ENCODE measurements at regions not wholly inside any gene's neighbourhood (a gene's known extent, or its start where the extent isn't known, plus 50 kb on each side); places are given as distances from the start of the nearest gene placed in this dataset.

GRCh38 chr12:74468401-74468800, 69.2 kb upstream of the ATXN7L3B start:
- TF ChIP-seq YY1 (IDR thresholded peaks at IDR 0.05; ENCODE audit: low read depth, low read length) (no peak), CTCF (IDR thresholded peaks at IDR 0.05; ENCODE audit: control extremely low read depth in 1 of 3, insufficient read depth in 1 of 3, low read depth in 1 of 3, low read length in 3 of 3) (no peak), POU5F1 (IDR thresholded peaks at IDR 0.05; ENCODE audit: low read depth, low read length) (no peak), CEBPB (IDR thresholded peaks at IDR 0.05; ENCODE audit: low read depth, low read length) (no peak), BRCA1 (IDR thresholded peaks at IDR 0.05; ENCODE audit: low read depth, low read length) (no peak), RBBP5 (IDR thresholded peaks at IDR 0.05; ENCODE audit: borderline replicate concordance, low read depth, low read length) (no peak), MAFK (IDR thresholded peaks at IDR 0.05; ENCODE audit: low read depth, low read length) (no peak), HDAC6 (IDR thresholded peaks at IDR 0.05; ENCODE audit: low read depth, low read length) (no peak), CBX5 (IDR thresholded peaks at IDR 0.05; ENCODE audit: low read depth, low read length) (no peak), TEAD4 (IDR thresholded peaks at IDR 0.05; ENCODE audit: low read depth, low read length) (no peak), PHF8 (conservative IDR thresholded peaks at IDR 0.05; ENCODE audit: low read depth, low read length) (no peak), KDM5A (IDR thresholded peaks at IDR 0.05; ENCODE audit: low read length) (no peak), EZH2 (IDR thresholded peaks at IDR 0.05; ENCODE audit: low read depth, low read length, severe bottlenecking) (no peak)

All from H1 (cell line).